WI38 (cell line): ENCODE measurements at regions not wholly inside any gene's neighbourhood (a gene's known extent, or its start where the extent isn't known, plus 50 kb on each side); places are given as distances from the start of the nearest gene placed in this dataset.
A peak's percentile ranks its signal among the peaks of the same experiment; 100 is the strongest.

Experiments
- H3K4me3 ChIP-seq: 2 replicates; pipeline ENCODE4 v1.5.1; 2011; ENCODE audit warnings: low read depth, mild to moderate bottlenecking, control low read depth, low read length
- CTCF ChIP-seq: IDR thresholded peaks from 2 replicates; pipeline ENCODE4 v1.5.1; 2012; ENCODE audit warnings: low read depth, mild to moderate bottlenecking, control low read depth, low read length

- no peak for TF ChIP-seq CTCF
- no peak overlapping the region for H3K4me3 ChIP-seq
Measured at GRCh38 chr4:126895988-126896570, 736.7 kb upstream of the INTU start.

GRCh38 chr4:126897038-126897437, 735.7 kb upstream of the INTU start:
- no peak overlapping the region for H3K4me3 ChIP-seq
- TF ChIP-seq CTCF = no peak

DNA sequence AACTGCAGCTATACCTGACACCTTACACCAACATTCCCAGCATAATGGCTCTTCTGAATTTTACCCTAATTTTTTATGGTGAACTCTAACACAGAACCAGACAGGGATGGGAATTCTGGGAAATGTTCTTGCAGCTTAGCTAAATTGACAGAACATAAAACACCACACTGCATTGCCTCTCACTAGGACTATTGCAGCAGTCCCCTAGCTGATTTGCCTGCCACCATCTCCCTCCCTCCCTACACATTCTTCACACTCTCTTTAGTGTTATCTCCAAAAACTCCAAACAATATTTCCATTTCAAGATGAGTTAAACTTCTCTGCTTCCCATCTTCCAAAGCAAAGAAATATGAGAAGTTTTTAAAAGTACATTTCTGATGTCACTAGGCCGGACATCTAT, 733.9 kb upstream of the INTU start:
- no peak for TF ChIP-seq CTCF
- H3K4me3 ChIP-seq = no peak overlapping the region

DNA sequence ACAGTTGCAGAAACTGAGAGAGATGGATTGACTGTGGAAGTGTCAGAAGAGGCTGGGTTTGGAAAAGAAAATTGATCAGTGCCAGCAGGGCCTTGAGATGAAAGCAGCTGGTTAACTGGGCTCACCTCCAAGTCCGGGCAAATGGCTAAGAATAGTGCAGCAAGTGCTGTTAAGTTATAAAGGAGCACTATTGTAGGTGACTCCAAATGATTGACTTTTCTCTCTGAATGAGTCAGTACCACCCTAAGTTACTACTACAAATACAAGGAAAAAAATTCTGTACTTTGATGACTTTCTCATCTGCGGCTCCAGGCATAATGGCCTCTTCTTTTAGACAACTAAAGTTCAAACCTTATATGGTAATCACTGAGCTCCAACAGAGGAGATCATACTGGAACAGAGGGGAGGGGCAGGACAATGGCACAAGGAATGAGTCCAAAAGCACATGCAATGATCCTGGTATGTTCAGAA, 733.4 kb upstream of the INTU start:
- no peak for TF ChIP-seq CTCF
- no peak overlapping the region for H3K4me3 ChIP-seq

- H3K4me3 ChIP-seq = no peak overlapping the region
- TF ChIP-seq CTCF = no peak
Measured at GRCh38 chr4:126906466-126906865, 726.3 kb upstream of the INTU start.

- H3K4me3 ChIP-seq = no peak overlapping the region
- no peak for TF ChIP-seq CTCF
Measured at GRCh38 chr4:126907389-126907788, 725.4 kb upstream of the INTU start.

- no peak for TF ChIP-seq CTCF
- H3K4me3 ChIP-seq = peak overlapping the region; percentile 16; the same call in 1 of the 2 replicates
Measured at GRCh38 chr4:126916049-126916625, 716.6 kb upstream of the INTU start.
